HG02763 (cell line): ENCODE measurements at regions not wholly inside any gene's neighbourhood (a gene's known extent, or its start where the extent isn't known, plus 50 kb on each side); places are given as distances from the start of the nearest gene placed in this dataset.
"Not testable (repeated sequence)": the region's sequence is repeated elsewhere in the genome, so short reads cannot be mapped to it uniquely, and the experiment has no call there.

Experiments used
- ATAC-seq: cut with Tn5 transposase; IDR thresholded peaks from one replicate; pipeline ENCODE4 v1.9.1; 2021; ENCODE audit warnings: mild to moderate bottlenecking, moderate library complexity; ENCODE audit not compliant: unreplicated experiment

DNA sequence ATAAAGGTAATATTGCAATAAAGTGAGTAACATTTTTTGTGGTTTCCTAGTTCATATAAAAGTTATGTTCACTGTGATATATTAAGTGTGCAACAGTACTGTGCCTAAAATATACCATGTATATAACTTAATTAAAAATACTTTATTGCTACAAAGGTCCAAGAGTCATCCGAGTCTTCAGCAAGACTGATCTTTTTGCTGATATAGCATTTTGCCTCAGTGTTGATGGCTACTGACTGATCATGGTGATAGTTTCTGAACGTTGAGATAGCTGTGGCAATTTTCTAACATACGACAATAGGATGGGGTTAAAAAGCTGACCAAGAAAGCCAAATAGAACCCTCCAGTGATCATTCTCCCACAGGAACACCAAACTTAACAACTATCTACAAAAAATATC, 1302.7 kb downstream of the TECRL start:
- no peak for ATAC-seq

DNA sequence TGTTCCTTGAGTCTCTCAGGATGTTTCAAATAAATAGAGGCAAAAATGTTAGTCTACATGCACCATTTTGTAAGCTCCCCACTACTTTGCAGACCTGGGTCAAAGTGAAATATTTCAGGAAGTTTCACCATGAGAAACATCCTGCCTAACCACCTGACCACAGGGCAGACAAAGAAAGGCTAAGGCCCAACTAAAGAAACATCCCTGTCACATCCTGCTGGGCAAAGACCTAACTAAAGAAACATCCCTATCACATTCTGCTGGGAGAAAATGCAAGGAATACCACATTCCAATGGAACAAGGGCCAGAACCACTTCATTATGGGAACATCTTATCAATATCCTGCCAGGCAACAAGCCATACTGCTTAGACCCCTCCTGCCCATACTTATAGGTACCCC, 1303.4 kb downstream of the TECRL start:
- no peak for ATAC-seq

DNA sequence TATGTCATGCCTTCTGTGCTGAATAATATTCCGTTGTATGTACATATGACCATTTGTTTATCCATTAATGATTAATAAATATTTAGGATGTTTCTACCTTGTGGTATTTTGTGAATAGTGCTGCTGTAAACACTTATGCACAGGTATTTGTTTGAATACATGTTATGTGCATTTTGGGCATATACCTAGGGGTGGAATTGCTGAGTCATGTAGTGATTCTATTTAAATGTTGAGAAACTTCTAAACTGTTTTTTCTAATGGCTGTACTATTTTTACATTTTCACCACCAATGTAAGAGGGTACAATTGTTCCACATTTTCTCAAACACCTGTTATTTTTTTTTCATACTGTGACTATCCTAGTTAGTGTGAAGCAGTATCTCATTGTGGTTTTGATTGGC, 1318.6 kb downstream of the TECRL start:
- no peak for ATAC-seq

DNA sequence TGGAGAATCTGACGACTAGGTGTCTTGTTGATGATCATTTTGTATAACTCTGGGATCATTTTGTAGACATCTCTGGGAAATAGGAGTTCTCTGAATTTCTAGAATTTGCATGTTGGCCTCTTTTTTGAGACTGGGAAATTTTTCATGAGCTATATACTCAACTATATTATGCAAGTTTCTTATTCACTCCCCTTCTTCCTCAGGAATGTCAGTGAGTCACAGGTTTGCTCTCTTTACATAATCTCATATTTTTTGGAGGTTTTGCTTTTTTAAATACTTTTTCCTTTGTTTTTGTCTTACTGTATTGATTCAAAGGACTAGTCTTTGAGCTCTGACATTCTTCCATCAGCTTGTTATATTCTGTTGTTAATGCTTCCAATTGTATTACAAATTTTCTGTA, 1324.2 kb downstream of the TECRL start:
- no peak for ATAC-seq

DNA sequence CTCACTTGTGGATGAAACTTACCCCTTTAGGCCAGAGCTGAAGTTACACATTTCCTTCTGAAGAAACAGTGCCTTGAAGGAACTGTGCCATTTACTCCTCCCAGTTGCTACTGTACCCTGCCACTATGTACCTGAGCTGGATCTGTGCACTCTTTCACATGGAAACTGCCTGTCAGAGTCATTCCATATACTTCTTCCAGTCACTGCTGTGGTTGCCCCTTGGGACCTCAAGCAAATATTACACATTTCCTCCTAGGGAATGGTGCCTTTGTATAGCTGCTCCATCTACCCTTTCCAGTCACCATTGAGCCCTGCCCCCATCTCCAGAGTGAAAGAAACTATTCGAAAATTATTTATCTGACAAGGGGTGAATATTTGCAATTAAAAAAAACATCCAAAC, 1328.3 kb downstream of the TECRL start:
- ATAC-seq, result no peak

DNA sequence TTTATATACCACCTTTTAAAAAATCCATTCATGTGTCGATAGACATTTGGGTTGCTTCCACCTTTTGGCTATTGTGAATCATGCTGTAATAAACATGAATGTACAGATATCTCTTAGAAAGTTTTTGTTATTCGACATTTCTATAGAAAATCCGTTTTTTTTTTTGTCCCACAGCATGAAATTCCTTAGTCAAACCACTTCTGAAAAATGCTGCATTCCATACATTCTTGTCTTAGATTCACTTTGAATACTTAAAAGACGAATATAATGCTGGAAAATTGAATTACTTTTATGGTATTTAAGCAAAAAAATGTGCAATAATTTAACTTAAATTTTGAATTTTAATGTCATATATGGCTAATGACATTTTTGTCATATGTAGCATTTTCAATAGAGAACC, 1345.5 kb downstream of the TECRL start:
- ATAC-seq, result no peak

DNA sequence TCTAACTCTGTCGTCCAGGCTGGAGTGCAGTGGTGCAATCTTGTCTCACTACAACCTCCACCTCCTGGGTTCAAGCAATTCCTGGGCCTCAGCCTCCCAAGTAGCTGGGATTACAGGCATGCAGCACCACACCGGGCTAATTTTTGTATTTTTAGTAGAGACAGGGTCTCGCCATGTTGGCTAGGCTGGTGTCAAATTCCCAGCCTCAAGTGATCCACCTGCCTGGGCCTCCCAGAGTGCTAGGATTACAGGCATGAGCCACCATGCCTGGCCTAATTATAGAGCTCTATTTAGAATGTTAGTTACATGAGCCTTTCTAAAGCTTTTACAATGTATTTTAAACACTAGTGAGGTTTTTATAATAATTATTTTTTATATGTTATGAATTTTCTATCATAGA, 1346.4 kb downstream of the TECRL start:
- not testable (repeated sequence) for ATAC-seq

DNA sequence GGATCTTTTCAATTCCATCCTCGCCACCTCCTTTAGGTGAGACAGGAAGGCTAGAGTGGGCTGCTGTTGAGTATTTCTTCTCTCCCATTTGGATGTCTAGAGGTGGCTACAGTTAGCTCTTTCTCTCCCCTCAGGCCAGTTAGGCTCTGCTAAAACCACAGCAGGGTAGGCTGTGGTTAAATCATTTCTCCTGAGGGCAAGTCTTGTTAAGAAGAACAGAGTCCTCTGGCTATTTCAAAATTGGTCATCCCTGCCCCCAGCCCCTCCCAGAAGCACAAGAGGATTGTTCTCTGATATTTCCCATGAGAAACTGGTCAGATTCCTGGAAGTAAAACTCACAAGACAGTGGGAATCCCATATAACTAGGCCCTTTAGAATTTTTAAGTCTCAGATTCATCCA, 1359.5 kb downstream of the TECRL start:
- ATAC-seq, result no peak

DNA sequence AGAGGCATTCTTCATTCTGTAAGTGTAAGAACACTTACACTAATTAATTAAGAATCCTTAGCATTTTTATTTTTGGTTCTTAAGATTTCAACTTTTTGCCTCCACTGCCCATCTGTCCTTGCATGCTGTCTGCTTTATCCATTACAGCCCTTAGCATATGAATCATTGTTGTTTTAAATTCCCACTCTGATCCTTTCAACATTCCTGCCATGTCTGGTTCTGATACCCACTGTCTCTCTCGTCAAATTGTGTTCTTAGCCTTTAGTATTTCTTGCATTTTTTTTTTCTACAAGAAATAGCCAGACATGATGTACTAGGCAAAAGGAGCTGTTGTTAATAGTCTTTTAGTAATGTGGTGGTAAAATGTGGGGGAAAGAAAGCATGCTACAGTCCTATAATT, 1360.0 kb downstream of the TECRL start:
- ATAC-seq, result no peak

DNA sequence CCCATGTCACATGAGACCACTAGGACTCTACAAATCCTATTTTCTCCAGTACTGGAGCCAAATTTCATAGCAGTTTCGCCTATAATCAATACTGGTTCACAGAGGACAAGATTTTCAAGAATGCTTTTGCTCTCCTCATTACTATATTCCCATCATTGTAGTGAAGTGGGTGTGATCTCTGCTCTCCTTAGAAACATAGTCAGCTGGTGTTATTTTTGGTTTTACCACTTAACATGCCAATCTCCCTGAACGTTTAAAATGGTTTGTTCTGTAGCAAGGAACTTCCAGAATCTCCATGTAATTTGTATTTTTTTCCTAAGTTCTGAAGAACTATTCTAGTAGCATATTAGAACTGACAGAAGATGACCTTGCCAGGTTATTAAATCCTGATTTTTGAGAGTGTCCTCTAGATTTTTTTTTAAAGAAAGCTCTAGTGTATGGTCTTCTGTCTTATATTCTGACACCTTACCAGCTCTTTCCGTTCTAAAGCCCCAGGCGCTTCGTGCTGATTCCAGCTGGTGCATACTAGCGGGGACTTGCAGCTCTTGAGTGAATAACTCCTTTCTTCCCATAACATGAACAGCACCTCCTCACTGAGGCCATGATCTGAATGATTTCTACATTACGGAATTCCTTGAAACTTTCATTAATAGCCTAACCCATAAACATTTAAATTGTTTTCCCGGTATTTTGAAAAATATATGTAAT, 1372.9 kb downstream of the TECRL start:
- ATAC-seq, result no peak

DNA sequence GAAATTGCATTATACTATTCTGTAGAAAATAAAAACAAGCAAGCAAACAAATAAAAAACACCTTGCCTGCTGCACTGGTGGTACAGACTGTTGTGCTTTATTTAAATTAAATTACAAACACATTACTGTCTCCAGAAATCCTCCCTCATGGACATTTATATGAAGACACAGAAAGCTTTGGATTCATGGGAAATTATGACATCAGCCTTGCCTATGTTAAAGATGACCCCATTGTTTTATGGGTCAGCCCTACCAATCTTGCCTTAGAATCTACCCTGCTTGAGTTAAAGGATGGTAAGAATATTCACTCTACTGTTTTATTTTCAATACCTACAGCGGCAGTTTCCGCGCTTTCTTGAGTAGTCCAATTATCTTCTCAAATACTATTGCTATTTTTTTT, 1379.9 kb downstream of the TECRL start:
- no peak for ATAC-seq

DNA sequence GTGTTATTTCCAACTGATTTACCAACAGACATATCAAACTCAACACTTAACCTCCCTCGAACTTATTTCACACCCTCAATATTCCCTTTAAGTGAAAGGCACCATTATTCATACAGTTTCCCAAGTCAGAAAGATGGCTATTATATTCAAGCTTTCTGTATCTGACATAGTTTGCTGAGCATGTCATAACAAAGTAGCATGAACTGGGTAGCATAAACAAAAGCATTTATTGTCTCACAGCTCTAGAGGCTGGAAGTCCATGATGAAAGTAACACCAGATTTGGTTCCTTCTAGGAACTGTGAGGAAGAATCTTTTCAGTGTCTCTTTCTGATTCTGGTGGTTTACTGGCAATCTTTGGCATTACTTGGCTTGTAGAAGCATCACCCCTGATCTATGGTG, 1388.6 kb downstream of the TECRL start:
- ATAC-seq, result no peak

DNA sequence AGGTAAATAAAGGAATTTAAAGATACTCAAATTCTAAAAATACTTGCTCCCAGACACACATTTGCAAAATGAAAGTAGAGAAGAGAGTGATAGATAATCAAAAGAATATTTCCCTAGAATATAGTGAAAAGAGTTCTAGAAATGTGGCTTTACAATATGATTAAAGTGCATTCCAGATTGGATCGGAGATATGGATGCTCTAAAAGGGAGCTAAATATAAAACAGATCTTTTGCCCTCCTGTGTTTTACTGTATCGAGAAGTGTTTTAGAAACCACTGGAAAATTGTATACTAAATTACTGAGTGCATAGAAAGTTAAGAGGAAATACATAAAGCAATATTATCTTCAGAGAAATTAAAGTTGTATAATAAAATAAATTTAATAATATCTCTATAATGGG, 1392.0 kb downstream of the TECRL start:
- ATAC-seq, result no peak

DNA sequence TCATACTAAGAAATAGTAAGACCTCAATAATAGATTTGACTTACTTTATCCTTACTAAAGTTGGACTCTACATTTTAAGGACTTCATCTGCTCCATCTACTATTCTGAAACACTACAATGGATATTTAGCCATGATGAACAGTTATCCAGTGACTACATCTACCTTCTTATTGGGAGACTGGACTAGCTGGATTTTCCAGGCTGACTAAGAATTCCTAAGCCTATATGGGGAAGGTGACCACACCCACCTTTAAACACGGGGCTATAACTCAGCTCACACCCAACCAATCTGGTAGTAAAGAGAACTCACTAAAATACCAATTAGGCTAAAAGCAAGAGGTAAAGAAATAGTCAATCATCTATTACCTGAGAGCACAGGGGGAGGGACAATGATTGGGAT, 1438.4 kb downstream of the TECRL start:
- no peak for ATAC-seq

DNA sequence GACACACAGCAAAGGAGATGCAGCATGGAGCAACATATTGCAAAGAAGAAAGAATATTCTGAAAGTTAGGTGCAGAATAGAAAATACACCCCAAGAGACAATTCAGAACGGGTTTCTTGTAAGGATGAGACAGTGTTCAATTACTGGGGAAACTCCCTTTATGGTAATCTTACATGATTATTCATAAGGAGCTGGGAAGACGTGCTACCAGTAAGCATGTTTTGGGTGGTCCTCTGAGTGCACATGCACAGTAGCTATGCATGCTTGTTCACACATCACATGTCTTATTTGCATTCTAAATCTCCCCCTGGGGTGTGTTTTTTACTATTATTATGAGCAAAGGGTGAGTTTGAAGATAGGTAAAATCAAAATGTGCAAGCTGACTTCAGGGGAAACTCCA, 1448.8 kb downstream of the TECRL start:
- ATAC-seq, result no peak

DNA sequence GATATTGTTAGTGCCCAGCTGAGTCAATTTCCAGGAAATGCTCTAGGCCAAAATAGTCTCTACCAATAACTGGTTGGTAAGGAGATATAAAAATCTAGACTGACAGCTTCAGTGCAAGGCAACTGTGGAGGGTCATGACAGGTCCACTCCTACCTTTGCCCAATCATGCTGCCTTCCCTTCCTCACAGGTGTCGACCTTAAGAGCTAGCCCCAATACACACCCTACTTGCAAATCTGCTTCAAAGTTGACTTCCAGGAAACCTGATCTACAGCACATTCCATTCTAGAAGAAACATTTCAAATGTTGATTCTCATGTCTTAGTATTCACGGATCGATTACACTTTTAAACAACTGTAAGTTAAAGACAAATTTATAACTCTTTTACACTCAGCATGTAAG, 1455.5 kb downstream of the TECRL start:
- ATAC-seq, result no peak

DNA sequence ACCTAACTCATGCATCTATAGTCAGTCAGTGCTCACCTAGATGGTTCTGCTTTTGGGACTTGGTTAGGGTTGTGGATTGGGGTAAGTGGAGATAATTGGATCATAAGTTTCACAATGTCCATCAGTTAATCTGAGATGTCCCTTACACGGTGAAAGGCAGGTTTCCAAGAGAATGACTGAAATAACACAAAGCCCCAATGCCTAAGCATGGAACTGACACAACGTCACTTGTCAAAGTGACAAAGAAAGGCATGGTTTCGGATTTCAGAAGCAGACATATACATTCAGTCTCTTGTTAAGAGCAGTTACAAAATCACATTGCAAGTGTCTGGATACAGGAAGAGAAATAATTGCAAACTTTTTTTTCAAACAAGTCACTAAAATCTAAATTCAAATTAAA, 1456.9 kb downstream of the TECRL start:
- no peak for ATAC-seq

DNA sequence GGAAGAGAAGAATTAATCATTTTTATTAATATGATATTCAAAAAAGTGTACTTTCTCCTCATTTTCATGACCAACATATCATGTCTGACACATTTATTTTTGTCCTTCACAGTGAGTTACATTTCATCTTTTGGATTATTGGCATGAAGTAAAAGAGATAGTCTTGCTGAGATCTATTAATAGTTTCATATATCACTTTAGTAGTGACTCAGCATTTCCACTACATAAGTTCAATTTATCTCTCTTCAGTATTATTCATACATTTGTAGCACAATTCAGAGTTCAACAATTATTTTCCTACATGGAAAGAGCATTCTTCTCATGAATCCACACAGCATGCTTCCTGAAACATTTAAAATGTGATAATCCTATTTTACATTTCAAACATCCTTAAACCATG, 1461.1 kb downstream of the TECRL start:
- no peak for ATAC-seq

DNA sequence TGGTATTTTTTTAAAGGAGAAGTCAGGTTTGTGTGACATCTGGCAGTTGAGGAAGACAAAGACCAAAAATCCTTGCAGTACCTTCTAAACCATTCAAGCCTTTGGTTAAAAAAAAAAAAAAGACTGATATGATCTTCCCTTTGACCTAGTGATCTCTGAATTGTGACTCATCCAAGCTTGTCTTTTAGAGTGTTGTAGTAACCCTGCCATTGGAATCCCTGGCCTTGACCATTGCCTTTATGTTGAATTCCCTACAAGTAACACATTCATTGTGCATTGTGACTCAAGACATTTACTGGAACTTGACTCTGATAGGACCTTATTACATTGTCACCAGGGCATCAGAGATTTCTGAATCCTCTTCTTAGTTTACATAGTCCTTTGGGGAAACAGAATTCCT, 1469.0 kb downstream of the TECRL start:
- no peak for ATAC-seq

DNA sequence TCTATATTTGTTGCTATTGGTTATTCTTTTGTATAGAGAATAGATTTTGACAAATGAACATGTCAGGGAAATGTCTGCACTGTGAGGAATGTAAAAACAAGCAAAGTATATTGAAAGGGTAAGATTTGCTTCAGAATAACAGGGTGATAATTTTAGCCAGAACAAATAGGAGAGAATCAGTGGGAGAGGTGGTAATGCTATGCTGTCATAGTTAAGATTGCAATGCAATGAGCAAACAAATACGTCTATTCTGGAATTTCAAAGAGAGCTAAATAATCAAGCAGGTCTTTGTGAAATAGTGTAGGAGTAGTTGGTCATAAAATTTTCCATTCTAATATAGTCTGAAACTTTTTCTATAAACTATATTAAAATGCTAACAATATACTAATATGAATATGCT, 1478.4 kb downstream of the TECRL start:
- ATAC-seq, result no peak

DNA sequence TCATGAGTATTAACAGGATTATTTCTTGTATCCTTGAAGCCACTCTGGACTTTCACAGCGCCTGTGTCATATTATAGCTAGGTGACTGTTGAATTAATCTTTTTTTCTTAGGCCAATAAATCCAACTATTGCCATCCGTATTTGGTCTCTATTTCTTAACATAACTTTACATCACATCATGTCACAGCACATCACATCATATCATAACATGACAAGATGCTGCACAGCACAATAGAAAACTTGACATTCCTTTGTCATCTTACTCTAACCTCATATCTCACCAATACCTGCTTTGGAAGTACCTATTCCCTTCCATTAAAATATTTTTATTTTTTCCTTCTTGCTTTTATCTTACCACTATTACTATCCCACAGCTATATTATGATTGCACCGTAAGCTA, 1480.8 kb downstream of the TECRL start:
- no peak for ATAC-seq

DNA sequence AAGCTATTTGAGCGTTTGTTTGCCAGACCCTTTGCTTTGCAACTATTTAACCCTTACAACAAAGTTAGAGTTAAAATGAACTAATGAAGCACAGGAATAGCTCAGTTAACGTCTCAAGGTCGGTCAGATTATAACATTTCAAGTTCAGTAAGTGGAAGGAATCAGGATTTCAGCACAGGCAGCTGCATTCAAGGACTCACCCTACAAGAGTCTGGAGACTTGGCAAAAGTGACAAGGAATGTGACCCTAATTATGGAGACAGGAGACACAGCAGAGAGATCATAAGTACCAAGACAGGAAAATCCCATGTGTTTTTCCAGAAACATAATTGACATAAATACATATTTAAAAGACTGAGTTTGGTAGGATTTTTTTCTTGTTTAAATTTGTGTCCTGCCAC, 1481.7 kb downstream of the TECRL start:
- no peak for ATAC-seq

DNA sequence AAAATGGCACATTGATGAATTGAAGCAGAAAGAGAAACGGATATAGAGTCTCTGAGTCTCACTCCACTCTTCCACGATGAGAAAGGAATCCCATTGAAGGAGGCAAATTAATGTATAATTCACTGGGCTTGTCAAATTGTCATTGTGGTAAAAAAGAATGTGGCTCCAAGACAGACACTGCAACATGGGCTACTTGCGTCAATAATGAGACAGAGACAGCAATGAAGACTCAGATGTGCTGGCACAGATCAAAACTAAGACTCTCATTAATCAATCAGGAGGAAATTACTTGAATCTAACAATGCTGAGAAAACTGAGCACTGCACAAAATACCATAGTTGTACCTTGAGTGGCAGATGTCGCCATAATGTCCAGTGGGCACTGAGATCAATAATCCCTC, 1485.5 kb downstream of the TECRL start:
- ATAC-seq, result no peak

DNA sequence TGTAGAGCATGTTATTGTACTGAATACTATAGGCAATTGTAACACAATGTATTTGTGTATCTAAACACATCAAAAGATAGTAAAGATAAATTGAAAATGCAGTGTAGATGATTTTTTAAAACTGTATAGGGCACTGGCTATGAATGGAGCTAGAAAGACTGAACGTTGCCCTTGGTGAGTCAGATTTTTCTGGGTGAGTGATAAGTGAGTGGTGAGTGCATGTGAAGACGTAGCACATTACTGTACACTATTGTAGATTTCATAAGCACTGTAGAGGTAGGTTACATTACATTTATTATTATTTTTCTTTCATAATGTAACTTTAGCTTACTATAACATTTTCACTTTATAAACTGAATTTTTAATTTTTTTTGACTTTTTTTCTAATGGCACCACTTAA, 1491.6 kb downstream of the TECRL start:
- ATAC-seq, result no peak
